Natural killer cell (primary cell): ENCODE measurements at regions not wholly inside any gene's neighbourhood (a gene's known extent, or its start where the extent isn't known, plus 50 kb on each side); places are given as distances from the start of the nearest gene placed in this dataset.

Source experiments
- ATAC-seq, 3 donors: fragments of 150-1000 bp in 2 of 3; fragments of 200-7000 bp in 1 of 3; cut with Tn5 transposase; 1 replicate in 1 of 3; 2 replicates in 2 of 3; pipeline ENCODE4 v1.10.0; 2021; ENCODE audit warnings: mild to moderate bottlenecking in 2 of 3, moderate library complexity in 2 of 3
- DNase-seq, 2 donors: peaks; one replicate each; pipeline versions ENCODE4 v3.0.0 to v3.0.0-alpha.2; 2013 to 2021; ENCODE audit warnings: mixed read lengths in 1 of 2
- H3K27ac ChIP-seq: one replicate; pipeline ENCODE4 v1.5.1; 2013; ENCODE audit warnings: mild to moderate bottlenecking, low read length
- H3K27me3 ChIP-seq: one replicate; pipeline ENCODE4 v1.6.1; 2013; ENCODE audit warnings: low read length; ENCODE audit not compliant: control insufficient read depth, insufficient read depth
- H3K36me3 ChIP-seq: one replicate; pipeline ENCODE4 v1.6.1; 2013; ENCODE audit warnings: low read length; ENCODE audit not compliant: control insufficient read depth, insufficient read depth
- H3K4me1 ChIP-seq: one replicate; pipeline ENCODE4 v1.6.1; 2013; ENCODE audit warnings: low read length; ENCODE audit not compliant: control insufficient read depth, insufficient read depth
- H3K4me3 ChIP-seq: one replicate; pipeline ENCODE4 v1.5.1; 2013; ENCODE audit warnings: low read length
- H3K9me3 ChIP-seq: one replicate; pipeline ENCODE4 v1.6.1; 2013; ENCODE audit warnings: low read length; ENCODE audit not compliant: control insufficient read depth, insufficient read depth
- H3K27ac Mint-ChIP-seq, 2 donors: one replicate each; pipeline ENCODE4 v1.8.0; 2022; ENCODE audit warnings: mild to moderate bottlenecking in 2 of 2, mixed read lengths in 2 of 2, moderate library complexity in 1 of 2
- H3K27me3 Mint-ChIP-seq, 2 donors: one replicate each; pipeline ENCODE4 v1.8.0; 2022; ENCODE audit warnings: low read depth in 2 of 2, mixed read lengths in 2 of 2
- H3K36me3 Mint-ChIP-seq: one replicate; pipeline ENCODE4 v1.8.0; 2022; ENCODE audit warnings: mixed read lengths
- H3K4me1 Mint-ChIP-seq, 2 donors: one replicate each; pipeline ENCODE4 v1.8.0; 2022; ENCODE audit warnings: mixed read lengths in 2 of 2
- H3K4me3 Mint-ChIP-seq: one replicate; pipeline ENCODE4 v1.8.0; 2022; ENCODE audit warnings: mild to moderate bottlenecking, moderate library complexity, mixed read lengths
- H3K9me3 Mint-ChIP-seq, 2 donors: one replicate each; pipeline ENCODE4 v1.8.0; 2022; ENCODE audit warnings: mixed read lengths in 2 of 2
- CTCF ChIP-seq: fragments of 200-600 bp; IDR thresholded peaks from one replicate; pipeline ENCODE4 v1.8.0; 2022; ENCODE audit warnings: antibody characterized with exemption
- WGBS: methylation state at CpG from one replicate; pipeline ENCODE4 v1.1.7; 2013; ENCODE audit warnings: missing lambda C conversion rate; ENCODE audit not compliant: insufficient coverage; 5-methylcytosine and 5-hydroxymethylcytosine counted together
- intact Hi-C: fragments of 100-400 bp; cut with micrococcal nuclease; formaldehyde crosslinking; loops from one replicate; pipeline ENCODE4 v1.14.2; 2022

GRCh38 chr2:236738896-236739295 lies 169.3 kb downstream of the ACKR3 start:
- no peak for TF ChIP-seq CTCF
- Histone ChIP-seq H3K4me1 (no peaks in the 10 kb centered on the region), H3K4me3 (no peak overlapping the region), H3K27me3 (no peaks in the 10 kb centered on the region), H3K36me3 (no peaks in the 10 kb centered on the region), H3K9me3 (no peaks in the 10 kb centered on the region), H3K27ac (no peak overlapping the region)
- no peaks in the 10 kb centered on the region for H3K36me3 Mint-ChIP-seq
- H3K27ac Mint-ChIP-seq, result no peak overlapping the region
- H3K27me3 Mint-ChIP-seq, result peaks cover 8 to 29% of the 10 kb centered on the region in 2 donors
- 83% methylated on average over 2 of the region's 2 CpGs for WGBS
- H3K4me1 Mint-ChIP-seq, result no peaks in the 10 kb centered on the region
- no peaks in the 10 kb centered on the region for H3K9me3 Mint-ChIP-seq
- ATAC-seq (no peak), DNase-seq (no peak)
- no peak overlapping the region for H3K4me3 Mint-ChIP-seq
- intact Hi-C loops, result no loop called here

- H3K27ac Mint-ChIP-seq, result no peak overlapping the region
- H3K9me3 Mint-ChIP-seq, result no peaks in the 10 kb centered on the region
- H3K9me3 ChIP-seq, result no peaks in the 10 kb centered on the region
- no peaks in the 10 kb centered on the region for H3K4me1 ChIP-seq
- no peak overlapping the region for H3K4me3 Mint-ChIP-seq
- intact Hi-C loops, result no loop called here
- H3K27ac ChIP-seq, result no peak overlapping the region
- H3K27me3 ChIP-seq, result no peaks in the 10 kb centered on the region
- H3K36me3 Mint-ChIP-seq, result no peaks in the 10 kb centered on the region
- H3K36me3 ChIP-seq, result no peaks in the 10 kb centered on the region
- H3K4me1 Mint-ChIP-seq, result no peaks in the 10 kb centered on the region
- peaks cover 11 to 30% of the 10 kb centered on the region in 2 donors for H3K27me3 Mint-ChIP-seq
- no peak for DNase-seq
- no peak for ATAC-seq
- H3K4me3 ChIP-seq, result no peak overlapping the region
- no peak for TF ChIP-seq CTCF
These were observed 170.0 kb downstream of the ACKR3 start for GRCh38 chr2:236739663-236740062.

- H3K36me3 Mint-ChIP-seq, result no peaks in the 10 kb centered on the region
- Histone ChIP-seq H3K27me3 (no peaks in the 10 kb centered on the region), H3K4me3 (no peak overlapping the region), H3K27ac (no peak overlapping the region), H3K9me3 (no peaks in the 10 kb centered on the region), H3K36me3 (no peaks in the 10 kb centered on the region), H3K4me1 (no peaks in the 10 kb centered on the region)
- no peaks in the 10 kb centered on the region for H3K4me1 Mint-ChIP-seq
- H3K27ac Mint-ChIP-seq, result no peak overlapping the region
- peaks cover 14 to 36% of the 10 kb centered on the region in 2 donors for H3K27me3 Mint-ChIP-seq
- ATAC-seq, result peak in 1 of 3 donors; percentile 21
- no peaks in the 10 kb centered on the region for H3K9me3 Mint-ChIP-seq
- no peak overlapping the region for H3K4me3 Mint-ChIP-seq
- TF ChIP-seq CTCF, result no peak
- 83% methylated on average over 6 of the region's 7 CpGs for WGBS
- no peak for DNase-seq
- intact Hi-C loops, result no loop called here
These were observed 170.9 kb downstream of the ACKR3 start for GRCh38 chr2:236740506-236740905.

GRCh38 chr2:236743039-236743920 lies 173.7 kb downstream of the ACKR3 start:
- H3K4me1 Mint-ChIP-seq, result no peaks in the 10 kb centered on the region
- H3K9me3 Mint-ChIP-seq, result no peaks in the 10 kb centered on the region
- no peak overlapping the region for H3K4me3 Mint-ChIP-seq
- Histone ChIP-seq H3K27ac (no peak overlapping the region), H3K9me3 (no peaks in the 10 kb centered on the region), H3K4me1 (peaks cover 3% of the 10 kb centered on the region), H3K36me3 (no peaks in the 10 kb centered on the region), H3K4me3 (no peak overlapping the region), H3K27me3 (no peaks in the 10 kb centered on the region)
- no peak for DNase-seq
- no peak for ATAC-seq
- H3K27me3 Mint-ChIP-seq, result peaks cover 18 to 26% of the 10 kb centered on the region in 2 donors
- WGBS, result 83% methylated on average over 13 of the region's 14 CpGs
- intact Hi-C loops, result no loop called here
- H3K27ac Mint-ChIP-seq, result no peak overlapping the region
- H3K36me3 Mint-ChIP-seq, result no peaks in the 10 kb centered on the region
- TF ChIP-seq CTCF, result no peak
